Ishikawa (cell line): ENCODE measurements at regions not wholly inside any gene's neighbourhood (a gene's known extent, or its start where the extent isn't known, plus 50 kb on each side); places are given as distances from the start of the nearest gene placed in this dataset.

ENCODE experiments used
- CEBPB ChIP-seq: IDR thresholded peaks from 2 replicates; pipeline ENCODE4 v1.6.1; 2012
- CREB1 ChIP-seq: IDR thresholded peaks from 2 replicates; pipeline ENCODE4 v1.6.1; 2012; ENCODE audit warnings: low read depth
- EGR1 ChIP-seq: IDR thresholded peaks from 2 replicates; pipeline ENCODE4 v1.6.1; 2012
- EP300 ChIP-seq: IDR thresholded peaks from 2 replicates; pipeline ENCODE4 v1.6.1; 2012; ENCODE audit warnings: borderline replicate concordance
- FOXM1 ChIP-seq: IDR thresholded peaks from 2 replicates; pipeline ENCODE4 v1.6.1; 2012; ENCODE audit warnings: low read depth, borderline replicate concordance
- MAX ChIP-seq: IDR thresholded peaks from 2 replicates; pipeline ENCODE4 v1.6.1; 2012
- NFIC ChIP-seq: IDR thresholded peaks from 2 replicates; pipeline ENCODE4 v1.6.1; 2012
- RAD21 ChIP-seq: IDR thresholded peaks from 2 replicates; pipeline ENCODE4 v1.6.1; 2012; ENCODE audit warnings: low read depth
- REST ChIP-seq: IDR thresholded peaks from 2 replicates; pipeline ENCODE4 v1.6.1; 2012; ENCODE audit warnings: low read depth, mild to moderate bottlenecking
- TAF1 ChIP-seq: IDR thresholded peaks from 2 replicates; pipeline ENCODE4 v1.6.1; 2012; ENCODE audit warnings: low read depth, mild to moderate bottlenecking
- TCF12 ChIP-seq: IDR thresholded peaks from 2 replicates; pipeline ENCODE4 v1.6.1; 2012; ENCODE audit warnings: low read depth
- TEAD4 ChIP-seq: IDR thresholded peaks from 2 replicates; pipeline ENCODE4 v1.6.1; 2012
- USF1 ChIP-seq: IDR thresholded peaks from 2 replicates; pipeline ENCODE4 v1.6.1; 2012
- YY1 ChIP-seq: IDR thresholded peaks from 2 replicates; pipeline ENCODE4 v1.6.1; 2012; ENCODE audit warnings: low read depth
- ZBTB7A ChIP-seq: IDR thresholded peaks from 2 replicates; pipeline ENCODE4 v1.6.1; 2012; ENCODE audit warnings: low read depth

DNA sequence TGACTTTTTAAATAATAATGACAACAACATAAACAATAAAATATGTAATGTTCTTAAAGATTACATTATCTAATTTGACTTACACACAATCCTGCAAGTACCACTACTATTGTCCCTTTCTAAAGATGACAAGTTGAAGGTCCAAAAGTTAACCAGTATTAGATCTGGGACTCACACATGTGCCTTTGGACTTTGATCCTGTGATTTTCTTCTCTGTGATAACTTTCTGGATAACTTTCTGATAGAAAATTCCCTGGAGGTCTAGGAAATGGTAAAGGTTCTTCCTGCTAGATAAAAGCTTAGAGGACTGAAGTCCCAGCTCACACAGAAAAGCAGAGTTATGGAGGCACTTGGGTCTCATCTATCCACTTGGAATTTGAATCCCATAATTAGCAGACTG lies 311.9 kb upstream of the KLHL29 start:
- TF ChIP-seq RAD21 (no peak), MAX (no peak), FOXM1 (no peak), REST (no peak), YY1 (no peak), TAF1 (no peak), TCF12 (no peak), EP300 (no peak), CEBPB (no peak), ZBTB7A (no peak), NFIC (no peak)

DNA sequence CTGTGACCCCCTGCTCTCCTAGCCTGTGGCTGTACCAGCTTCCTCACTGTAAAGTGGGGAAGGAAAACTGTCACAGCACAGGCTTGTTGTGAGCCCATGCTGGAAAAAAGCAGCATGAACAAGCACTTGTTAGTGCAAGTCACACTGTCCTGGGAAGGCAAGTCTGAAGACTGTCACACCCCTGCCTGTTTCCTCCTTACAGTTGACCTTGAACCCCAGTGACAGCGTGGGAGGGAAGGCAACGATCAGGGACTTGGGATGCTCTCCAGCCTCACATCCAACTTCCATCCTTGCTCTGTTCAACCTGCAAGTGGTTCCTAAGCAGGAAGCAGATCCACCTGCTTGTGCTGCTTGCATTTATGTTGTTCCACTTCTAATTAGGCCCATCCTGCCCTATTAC lies 311.3 kb upstream of the KLHL29 start:
- no peak for TF ChIP-seq MAX
- TF ChIP-seq CEBPB, result no peak
- no peak for TF ChIP-seq FOXM1
- TF ChIP-seq RAD21, result no peak
- no peak for TF ChIP-seq NFIC
- no peak for TF ChIP-seq YY1
- no peak for TF ChIP-seq TEAD4
- no peak for TF ChIP-seq EGR1
- TF ChIP-seq ZBTB7A, result no peak
- TF ChIP-seq REST, result no peak
- no peak for TF ChIP-seq TAF1
- TF ChIP-seq CREB1, result no peak
- no peak for TF ChIP-seq EP300
- TF ChIP-seq USF1, result no peak

DNA sequence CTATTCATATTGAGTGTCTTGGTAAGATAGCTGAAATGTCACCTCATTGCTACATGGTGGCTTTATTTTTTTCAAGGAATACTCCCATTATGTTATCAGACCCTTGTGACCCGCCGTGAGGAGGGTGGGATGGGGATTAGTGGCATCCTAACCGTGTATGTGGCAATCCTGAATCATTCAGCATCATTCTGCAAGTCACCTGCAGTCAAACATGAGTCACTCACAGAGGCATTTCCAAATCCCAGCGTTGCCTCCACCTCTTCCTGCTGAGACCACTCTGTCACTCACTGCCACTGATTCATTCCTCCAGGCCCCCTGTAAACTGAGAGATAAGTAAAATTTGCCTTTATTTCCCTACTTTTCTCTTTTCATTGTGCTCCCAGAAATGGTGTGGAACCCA lies 307.4 kb upstream of the KLHL29 start:
- TF ChIP-seq RAD21, result no peak
- no peak for TF ChIP-seq CREB1
- TF ChIP-seq MAX, result no peak
- TF ChIP-seq ZBTB7A, result no peak
- TF ChIP-seq EGR1, result no peak
- no peak for TF ChIP-seq YY1
- no peak for TF ChIP-seq TCF12
- no peak for TF ChIP-seq REST
- no peak for TF ChIP-seq TEAD4
- TF ChIP-seq USF1, result no peak
- TF ChIP-seq NFIC, result no peak
- TF ChIP-seq FOXM1, result no peak
- no peak for TF ChIP-seq CEBPB
- TF ChIP-seq TAF1, result no peak
- TF ChIP-seq EP300, result no peak

- TF ChIP-seq USF1, result no peak
- TF ChIP-seq TAF1, result no peak
- TF ChIP-seq ZBTB7A, result no peak
- TF ChIP-seq RAD21, result no peak
- TF ChIP-seq MAX, result no peak
- TF ChIP-seq TCF12, result no peak
- no peak for TF ChIP-seq REST
- no peak for TF ChIP-seq TEAD4
- no peak for TF ChIP-seq EGR1
- no peak for TF ChIP-seq CEBPB
- no peak for TF ChIP-seq CREB1
- no peak for TF ChIP-seq EP300
- no peak for TF ChIP-seq NFIC
- no peak for TF ChIP-seq YY1
- no peak for TF ChIP-seq FOXM1
Measured at GRCh38 chr2:23078784-23079434, 306.1 kb upstream of the KLHL29 start.
